Right ventricle myocardium inferior (tissue), 1 donor: ENCODE measurements at regions not wholly inside any gene's neighbourhood (a gene's known extent, or its start where the extent isn't known, plus 50 kb on each side); places are given as distances from the start of the nearest gene placed in this dataset.
"Not testable (repeated sequence)": the region's sequence is repeated elsewhere in the genome, so short reads cannot be mapped to it uniquely, and the experiment has no call there.

Experiments
- ATAC-seq: fragments of 200-7000 bp; cut with Tn5 transposase; one replicate; pipeline ENCODE4 v1.9.1; 2020; ENCODE audit warnings: mild to moderate bottlenecking, moderate library complexity
- DNase-seq: peaks from one replicate; pipeline ENCODE4 v3.0.0; 2021; ENCODE audit errors: missing footprints
- intact Hi-C: fragments of 100-400 bp; cut with DNase I; formaldehyde crosslinking; loops from one replicate; pipeline ENCODE4 v1.11.0; 2022
- donor health status: DM: no; HTN: yes; CAD: no; lungs with severe emphysema.

- ATAC-seq (no peak), DNase-seq (no peak)
- intact Hi-C loops: loop anchor here (5.0 kb wide), 2 partner anchors 88 to 148 kb away; partner anchors contain the start of gene ATL2
These were observed 88.1 kb upstream of the ATL2 start for GRCh38 chr2:38464971-38465788.

- no peak for DNase-seq
- intact Hi-C loops: no loop called here
- no peak for ATAC-seq
These were observed 86.7 kb upstream of the ATL2 start for GRCh38 chr2:38463752-38464151.

GRCh38 chr2:38462121-38462661 lies 85.1 kb upstream of the ATL2 start:
- intact Hi-C loops: no loop called here
- no peak for ATAC-seq
- DNase-seq: no peak

GRCh38 chr2:38461470-38461869 lies 84.4 kb upstream of the ATL2 start:
- ATAC-seq (no peak), DNase-seq (no peak)
- intact Hi-C loops: no loop called here

GRCh38 chr2:38460313-38460712 lies 83.2 kb upstream of the ATL2 start:
- DNase-seq (no peak), ATAC-seq (no peak)
- intact Hi-C loops: no loop called here

GRCh38 chr2:38454081-38454480 lies 77.0 kb upstream of the ATL2 start:
- DNase-seq: no peak
- no peak for ATAC-seq
- intact Hi-C loops: no loop called here

- intact Hi-C loops, ATAC-seq, DNase-seq: not testable (repeated sequence)
These were observed 74.7 kb upstream of the ATL2 start for GRCh38 chr2:38451778-38452177.

GRCh38 chr2:38450509-38450908 lies 73.4 kb upstream of the ATL2 start:
- intact Hi-C loops: no loop called here
- ATAC-seq (no peak), DNase-seq (no peak)

- intact Hi-C loops: loop anchor here (5.0 kb wide), 1 partner anchor 132 kb away; no protein-coding TSS in a partner anchor
- ATAC-seq (no peak), DNase-seq (no peak)
These were observed 71.8 kb upstream of the ATL2 start for GRCh38 chr2:38448692-38449410.

- intact Hi-C loops: loop anchor here (5.0 kb wide), 1 partner anchor 130 kb away; no protein-coding TSS in a partner anchor
These were observed 70.0 kb upstream of the ATL2 start for GRCh38 chr2:38446906-38447561.

GRCh38 chr2:38446418-38446817 lies 69.3 kb upstream of the ATL2 start:
- ATAC-seq (no peak), DNase-seq (no peak)
- intact Hi-C loops: loop anchor here (5.0 kb wide), 1 partner anchor 129 kb away; no protein-coding TSS in a partner anchor

More at GRCh38 chr2:38446906-38447561, 70.0 kb upstream of the ATL2 start:
- no peak for DNase-seq
- ATAC-seq: no peak

- DNase-seq (no peak), ATAC-seq (no peak)
- intact Hi-C loops: loop anchor here (5.0 kb wide), 1 partner anchor 67 kb away; the partner anchor contains the start of gene ATL2
These were observed 67.2 kb upstream of the ATL2 start for GRCh38 chr2:38444247-38444646.

- DNase-seq: no peak
- intact Hi-C loops: loop anchor here (5.0 kb wide), 1 partner anchor 66 kb away; the partner anchor contains the start of gene ATL2
- ATAC-seq: peak; percentile 66
These were observed 65.8 kb upstream of the ATL2 start for GRCh38 chr2:38442643-38443541.

- intact Hi-C loops: loop anchor here (5.0 kb wide), 1 partner anchor 64 kb away; the partner anchor contains the start of gene ATL2
- no peak for ATAC-seq
- no peak for DNase-seq
These were observed 64.3 kb upstream of the ATL2 start for GRCh38 chr2:38441346-38441745.

GRCh38 chr2:38440655-38441054 lies 63.6 kb upstream of the ATL2 start:
- ATAC-seq (peak; percentile 68), DNase-seq (no peak)
- intact Hi-C loops: loop anchor here (5.0 kb wide), 1 partner anchor 63 kb away; the partner anchor contains the start of gene ATL2

GRCh38 chr2:38439863-38440262 lies 62.8 kb upstream of the ATL2 start:
- ATAC-seq (no peak), DNase-seq (no peak)
- intact Hi-C loops: loop anchor here (5.0 kb wide), 1 partner anchor 63 kb away; the partner anchor contains the start of gene ATL2

GRCh38 chr2:38438883-38439612 lies 62.0 kb upstream of the ATL2 start:
- DNase-seq (no peak), ATAC-seq (no peak)
- intact Hi-C loops: no loop called here
